T-helper 17 cell (primary cell): ENCODE measurements at regions not wholly inside any gene's neighbourhood (a gene's known extent, or its start where the extent isn't known, plus 50 kb on each side); places are given as distances from the start of the nearest gene placed in this dataset.
A peak's percentile ranks its signal among the peaks of the same experiment; 100 is the strongest.

Source experiments
- ATAC-seq: fragments of 150-1000 bp; cut with Tn5 transposase; 2 replicates; pipeline ENCODE4 v1.10.0; 2021; ENCODE audit warnings: mild to moderate bottlenecking, moderate library complexity
- DNase-seq, 3 donors: peaks; one replicate each; pipeline versions ENCODE4 v3.0.0 to v3.0.0-alpha.2; 2020 to 2021
- H3K9me3 ChIP-seq: one replicate; pipeline ENCODE4 v1.7.0; 2013; ENCODE audit warnings: low read length, mild to moderate bottlenecking; ENCODE audit not compliant: control insufficient read depth, poor library complexity, severe bottlenecking
- H3K27ac Mint-ChIP-seq: one replicate; pipeline ENCODE4 v1.8.0; 2022; ENCODE audit warnings: mild to moderate bottlenecking, moderate library complexity, mixed read lengths
- H3K27me3 Mint-ChIP-seq: one replicate; pipeline ENCODE4 v1.8.0; 2022; ENCODE audit warnings: mixed read lengths
- H3K36me3 Mint-ChIP-seq: one replicate; pipeline ENCODE4 v1.8.0; 2022; ENCODE audit warnings: low read depth, mixed read lengths
- H3K4me1 Mint-ChIP-seq: one replicate; pipeline ENCODE4 v1.8.0; 2022; ENCODE audit warnings: mild to moderate bottlenecking, mixed read lengths
- H3K4me3 Mint-ChIP-seq: one replicate; pipeline ENCODE4 v1.8.0; 2022; ENCODE audit warnings: mild to moderate bottlenecking, moderate library complexity, mixed read lengths

DNA sequence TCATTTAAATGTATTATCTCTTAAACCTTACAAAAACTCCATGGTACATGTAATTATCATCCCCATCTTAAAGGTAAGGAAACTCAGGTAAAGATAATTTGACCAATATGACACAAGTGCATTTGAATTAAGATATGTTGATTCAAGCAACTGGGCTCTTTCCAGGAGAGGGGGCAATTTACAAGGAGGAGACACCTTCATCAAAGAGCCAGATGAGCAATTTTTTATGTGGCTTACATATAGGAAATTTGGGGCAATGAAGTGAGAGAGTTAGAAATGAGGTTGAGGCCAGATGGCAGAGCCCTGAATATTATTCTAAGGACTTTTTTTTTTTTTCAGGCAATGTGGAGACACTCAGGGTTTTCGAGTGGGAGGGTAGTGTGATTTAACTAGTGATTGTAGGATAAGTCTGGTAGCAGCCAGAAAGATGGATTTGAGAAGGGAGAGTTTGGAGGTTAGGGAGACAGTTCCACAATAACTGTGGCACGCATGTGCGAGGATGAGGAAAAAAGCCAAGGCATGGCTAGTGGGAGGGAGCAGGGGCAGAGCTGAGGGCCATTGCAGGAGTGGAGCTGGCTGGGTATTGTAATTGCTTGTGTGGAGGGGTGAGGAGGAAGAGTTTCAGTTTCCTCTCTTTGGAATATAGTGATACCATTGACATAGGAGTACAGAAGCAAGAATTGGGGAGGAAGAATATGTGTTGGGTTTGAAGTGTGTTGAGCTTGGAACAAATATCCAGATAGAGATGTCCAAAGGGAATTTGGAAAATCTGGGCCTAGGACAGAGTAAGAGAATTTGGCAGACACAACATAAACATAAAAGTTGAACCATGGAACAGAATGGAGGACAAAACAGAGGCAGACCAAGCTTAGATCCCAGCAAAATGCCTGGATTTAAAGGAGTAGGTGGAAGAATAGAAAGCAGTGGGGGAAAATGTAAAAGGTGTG, 72.0 kb downstream of the ACTBL2 start:
- no peak overlapping the region for H3K4me3 Mint-ChIP-seq
- no peak overlapping the region for H3K27ac Mint-ChIP-seq
- no peak for DNase-seq
- no peaks in the 10 kb centered on the region for H3K9me3 ChIP-seq
- no peaks in the 10 kb centered on the region for H3K36me3 Mint-ChIP-seq
- H3K27me3 Mint-ChIP-seq, result peaks cover 5% of the 10 kb centered on the region
- no peak for ATAC-seq
- H3K4me1 Mint-ChIP-seq, result no peaks in the 10 kb centered on the region

- no peak for DNase-seq
- no peak for ATAC-seq
- Mint-ChIP-seq H3K27me3 (peaks cover 3% of the 10 kb centered on the region), H3K36me3 (no peaks in the 10 kb centered on the region), H3K4me1 (no peaks in the 10 kb centered on the region), H3K4me3 (no peak overlapping the region), H3K27ac (no peak overlapping the region)
- no peaks in the 10 kb centered on the region for H3K9me3 ChIP-seq
Observed at GRCh38 chr5:57408714-57409113, 73.9 kb downstream of the ACTBL2 start.

- Mint-ChIP-seq H3K4me1 (no peaks in the 10 kb centered on the region), H3K27ac (no peak overlapping the region), H3K4me3 (no peak overlapping the region), H3K27me3 (peaks cover 5% of the 10 kb centered on the region), H3K36me3 (no peaks in the 10 kb centered on the region)
- H3K9me3 ChIP-seq, result no peaks in the 10 kb centered on the region
- DNase-seq, result no peak
- no peak for ATAC-seq
Observed at GRCh38 chr5:57408285-57408684, 74.3 kb downstream of the ACTBL2 start.

DNA sequence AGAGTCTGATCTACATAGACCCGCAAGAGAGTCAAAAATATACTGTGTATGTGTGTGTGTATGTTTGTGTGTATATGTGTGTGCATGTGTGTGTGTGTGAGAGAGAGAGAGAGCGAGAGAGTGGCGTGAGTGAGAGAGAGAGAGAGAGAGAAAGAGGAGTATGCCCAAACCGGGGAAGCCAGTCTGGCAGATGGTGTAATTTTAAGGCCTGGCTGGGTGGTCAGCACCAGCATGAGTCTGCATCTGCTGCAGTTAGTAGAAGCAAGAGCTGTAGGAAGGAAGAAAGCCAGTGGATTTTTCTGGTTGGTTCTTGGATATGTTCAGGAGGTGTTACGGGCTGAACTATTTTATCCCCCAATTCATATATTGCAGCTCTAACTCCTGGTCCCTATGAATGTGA, 75.2 kb downstream of the ACTBL2 start:
- Mint-ChIP-seq H3K27me3 (peaks cover 5% of the 10 kb centered on the region), H3K27ac (no peak overlapping the region), H3K36me3 (no peaks in the 10 kb centered on the region), H3K4me3 (no peak overlapping the region), H3K4me1 (no peaks in the 10 kb centered on the region)
- no peaks in the 10 kb centered on the region for H3K9me3 ChIP-seq
- ATAC-seq, result no peak
- no peak for DNase-seq

GRCh38 chr5:57406641-57407040, 76.0 kb downstream of the ACTBL2 start:
- Mint-ChIP-seq H3K36me3 (no peaks in the 10 kb centered on the region), H3K4me3 (no peak overlapping the region)
- ATAC-seq, result no peak

DNA sequence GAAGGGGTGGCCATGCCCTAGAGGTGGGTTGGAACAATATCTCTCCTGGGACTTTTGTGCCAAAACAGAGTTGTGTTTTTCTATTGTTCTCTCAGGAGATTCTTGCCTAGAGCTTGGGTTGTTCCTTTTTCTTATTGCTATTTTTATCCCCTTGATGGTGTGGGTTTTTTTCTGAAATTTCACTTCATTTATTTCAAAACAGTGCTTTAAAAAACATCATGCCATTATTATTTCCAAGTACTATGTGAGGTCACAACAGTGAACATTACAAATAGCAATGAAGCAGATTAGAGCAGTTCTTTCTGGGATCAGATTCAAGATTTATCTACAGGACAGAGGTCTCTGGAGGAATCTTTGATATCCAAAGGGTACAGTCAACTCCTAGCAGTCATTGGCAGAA, 76.6 kb downstream of the ACTBL2 start:
- no peaks in the 10 kb centered on the region for H3K36me3 Mint-ChIP-seq
- no peak overlapping the region for H3K27ac Mint-ChIP-seq
- no peak overlapping the region for H3K4me3 Mint-ChIP-seq
- H3K4me1 Mint-ChIP-seq, result no peaks in the 10 kb centered on the region
- ATAC-seq (no peak), DNase-seq (no peak)
- H3K9me3 ChIP-seq, result no peaks in the 10 kb centered on the region
- peaks cover 5% of the 10 kb centered on the region for H3K27me3 Mint-ChIP-seq

More at GRCh38 chr5:57406641-57407040, 76.0 kb downstream of the ACTBL2 start:
- Mint-ChIP-seq H3K27ac (no peak overlapping the region), H3K4me1 (no peaks in the 10 kb centered on the region), H3K27me3 (peaks cover 5% of the 10 kb centered on the region)
- H3K9me3 ChIP-seq, result no peaks in the 10 kb centered on the region
- no peak for DNase-seq

DNA sequence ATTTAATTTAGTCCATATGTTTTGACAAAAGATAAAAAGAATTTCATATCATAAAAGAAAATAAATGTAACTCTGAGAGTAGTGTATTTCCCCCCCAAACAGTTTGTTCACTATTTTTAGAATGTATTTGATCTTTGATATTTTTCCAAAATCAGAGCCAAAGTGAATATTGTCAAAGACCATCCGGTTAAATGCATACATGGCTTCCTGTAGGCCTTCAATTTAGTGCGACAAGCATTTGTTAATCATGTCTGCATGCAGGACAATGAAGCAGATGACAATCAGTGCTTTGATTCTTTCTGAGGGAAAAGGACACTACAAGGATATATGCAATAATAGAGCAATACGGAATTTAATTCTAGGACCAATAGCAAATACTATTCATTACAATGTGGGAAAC, 79.8 kb downstream of the ACTBL2 start:
- peaks cover 5% of the 10 kb centered on the region for H3K27me3 Mint-ChIP-seq
- no peak for DNase-seq
- no peak for ATAC-seq

DNA sequence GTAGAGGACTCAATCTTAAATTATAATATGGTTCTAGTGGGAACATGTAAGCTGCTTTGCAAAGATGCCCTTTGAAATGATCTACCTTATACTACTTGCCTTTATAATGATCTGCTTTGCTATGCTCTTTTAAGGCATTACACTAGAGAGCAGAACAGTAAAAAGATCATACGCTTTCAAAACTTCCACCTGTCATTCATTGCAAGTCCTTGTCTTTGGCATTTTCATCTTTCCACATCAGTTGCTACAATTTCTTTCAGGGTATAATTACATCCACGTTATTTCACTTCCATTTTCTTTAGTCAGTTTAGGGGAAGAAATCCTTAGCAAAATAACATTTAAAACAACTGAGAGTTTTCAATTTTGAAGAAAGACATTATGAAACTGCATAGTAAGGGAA, 80.3 kb downstream of the ACTBL2 start:
- no peaks in the 10 kb centered on the region for H3K9me3 ChIP-seq
- DNase-seq (no peak), ATAC-seq (no peak)
- H3K4me1 Mint-ChIP-seq, result no peaks in the 10 kb centered on the region
- no peak overlapping the region for H3K27ac Mint-ChIP-seq
- H3K27me3 Mint-ChIP-seq, result peaks cover 5% of the 10 kb centered on the region
- H3K4me3 Mint-ChIP-seq, result no peak overlapping the region
- H3K36me3 Mint-ChIP-seq, result no peaks in the 10 kb centered on the region

More for the DNA sequence above, 79.8 kb downstream of the ACTBL2 start:
- no peaks in the 10 kb centered on the region for H3K4me1 Mint-ChIP-seq
- H3K9me3 ChIP-seq, result no peaks in the 10 kb centered on the region
- H3K36me3 Mint-ChIP-seq, result no peaks in the 10 kb centered on the region
- no peak overlapping the region for H3K27ac Mint-ChIP-seq
- H3K4me3 Mint-ChIP-seq, result no peak overlapping the region

DNA sequence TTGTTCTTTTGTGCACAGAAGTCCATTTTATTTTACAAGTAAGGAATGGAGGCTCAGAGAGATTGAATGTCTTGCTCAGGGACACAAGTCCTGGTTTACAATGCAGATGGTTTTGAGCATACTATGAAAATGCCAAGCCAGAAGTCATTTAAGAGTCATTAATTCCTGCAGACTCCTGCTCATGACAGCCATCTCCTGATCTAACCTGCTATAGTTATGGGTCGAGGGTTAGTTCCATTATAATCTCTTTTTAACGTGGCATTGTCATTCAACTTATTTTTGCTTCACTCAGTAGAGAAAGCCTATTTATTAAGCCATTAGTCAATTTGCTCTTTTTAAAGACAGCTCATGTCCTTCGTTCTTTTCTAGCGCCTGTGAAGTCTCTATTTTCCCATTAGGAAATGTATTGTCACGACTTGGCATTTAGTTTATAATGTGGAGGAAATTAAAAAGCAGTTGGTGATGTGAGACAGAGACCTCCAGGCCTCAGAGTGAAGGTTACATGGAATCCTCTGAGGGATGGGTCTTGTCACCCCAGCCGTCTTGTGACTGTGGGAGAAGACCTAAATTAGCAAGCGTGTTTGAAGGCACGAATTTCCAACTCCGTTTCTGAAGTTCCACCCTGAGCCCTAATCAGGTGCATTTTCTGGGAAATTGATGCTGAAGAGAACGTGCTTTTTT, 84.1 kb downstream of the ACTBL2 start:
- H3K9me3 ChIP-seq, result no peaks in the 10 kb centered on the region
- H3K4me3 Mint-ChIP-seq, result no peak overlapping the region
- H3K36me3 Mint-ChIP-seq, result no peaks in the 10 kb centered on the region
- no peaks in the 10 kb centered on the region for H3K4me1 Mint-ChIP-seq
- DNase-seq (no peak), ATAC-seq (no peak)
- peaks cover 3% of the 10 kb centered on the region for H3K27me3 Mint-ChIP-seq
- H3K27ac Mint-ChIP-seq, result no peak overlapping the region

DNA sequence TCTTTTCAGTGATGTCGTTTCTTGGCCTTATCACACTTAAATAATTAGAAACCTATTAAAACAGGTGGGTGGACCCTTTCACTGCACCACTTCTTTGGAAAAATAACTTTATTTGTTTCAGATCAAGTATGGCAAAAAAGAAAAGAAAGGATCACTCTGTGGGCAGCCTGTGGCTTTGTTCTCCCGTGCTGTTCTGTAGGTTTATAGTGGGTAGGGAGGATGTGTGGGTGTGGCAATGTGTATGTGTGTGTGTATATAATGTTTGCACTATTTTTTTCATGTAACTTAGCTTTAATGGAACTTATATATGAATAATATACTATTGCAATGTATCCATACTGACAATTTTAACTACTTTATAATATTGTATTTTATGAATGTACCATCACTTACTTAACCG, 85.9 kb downstream of the ACTBL2 start:
- H3K4me3 Mint-ChIP-seq, result no peak overlapping the region
- no peaks in the 10 kb centered on the region for H3K36me3 Mint-ChIP-seq
- H3K27ac Mint-ChIP-seq, result peak overlapping the region; percentile 37
- no peaks in the 10 kb centered on the region for H3K27me3 Mint-ChIP-seq
- ATAC-seq (no peak), DNase-seq (no peak)
- H3K9me3 ChIP-seq, result no peaks in the 10 kb centered on the region
- no peaks in the 10 kb centered on the region for H3K4me1 Mint-ChIP-seq

DNA sequence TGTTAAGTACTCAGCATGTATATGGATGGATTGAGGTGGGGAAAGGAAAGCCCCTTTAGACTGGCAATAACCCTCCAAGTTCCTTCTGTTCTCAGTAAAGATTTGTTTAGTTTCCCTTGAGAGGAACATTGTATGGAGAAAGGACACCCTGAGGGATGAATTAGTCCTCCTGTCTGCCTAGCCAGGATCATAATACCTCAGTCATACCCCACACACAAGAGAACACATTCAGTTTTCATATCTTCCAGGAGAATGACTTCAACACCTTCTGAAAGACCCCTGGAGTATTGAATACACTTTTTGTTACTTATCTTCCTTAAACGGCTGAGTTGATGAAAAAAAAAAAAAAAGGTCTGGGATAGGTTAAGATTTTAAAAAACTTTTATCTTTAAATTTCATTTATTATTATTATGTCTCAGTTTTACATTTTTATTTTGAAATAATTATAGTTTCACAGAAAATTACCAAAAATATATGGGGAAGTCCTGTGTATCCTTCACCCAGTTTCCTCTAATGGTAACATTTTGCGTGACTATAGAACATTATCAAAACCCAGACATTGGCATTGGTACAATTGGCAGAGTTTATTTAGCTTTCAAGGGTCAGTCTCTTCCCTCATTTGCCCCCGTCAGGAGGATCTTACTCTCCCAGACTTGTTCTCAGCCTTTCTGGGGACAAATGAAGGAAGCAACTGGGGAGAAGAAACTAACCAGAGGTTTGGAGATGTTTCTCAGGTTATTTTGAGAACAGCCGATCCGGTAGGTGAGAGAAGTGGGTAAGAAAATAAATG, 88.0 kb downstream of the ACTBL2 start:
- no peaks in the 10 kb centered on the region for H3K36me3 Mint-ChIP-seq
- H3K4me3 Mint-ChIP-seq, result no peak overlapping the region
- no peak overlapping the region for H3K27ac Mint-ChIP-seq
- H3K4me1 Mint-ChIP-seq, result no peaks in the 10 kb centered on the region
- DNase-seq (no peak), ATAC-seq (no peak)
- no peaks in the 10 kb centered on the region for H3K9me3 ChIP-seq
- no peaks in the 10 kb centered on the region for H3K27me3 Mint-ChIP-seq

GRCh38 chr5:57386958-57387357, 95.7 kb downstream of the ACTBL2 start:
- H3K9me3 ChIP-seq, result no peaks in the 10 kb centered on the region
- no peak overlapping the region for H3K27ac Mint-ChIP-seq
- no peak for ATAC-seq
- H3K36me3 Mint-ChIP-seq, result no peaks in the 10 kb centered on the region
- H3K4me1 Mint-ChIP-seq, result peaks cover 11% of the 10 kb centered on the region
- no peaks in the 10 kb centered on the region for H3K27me3 Mint-ChIP-seq
- H3K4me3 Mint-ChIP-seq, result no peak overlapping the region
- DNase-seq, result no peak
